ENCODE measurements at regions not wholly inside any gene's neighbourhood (a gene's known extent, or its start where the extent isn't known, plus 50 kb on each side); places are given as distances from the start of the nearest gene placed in this dataset.

DNA sequence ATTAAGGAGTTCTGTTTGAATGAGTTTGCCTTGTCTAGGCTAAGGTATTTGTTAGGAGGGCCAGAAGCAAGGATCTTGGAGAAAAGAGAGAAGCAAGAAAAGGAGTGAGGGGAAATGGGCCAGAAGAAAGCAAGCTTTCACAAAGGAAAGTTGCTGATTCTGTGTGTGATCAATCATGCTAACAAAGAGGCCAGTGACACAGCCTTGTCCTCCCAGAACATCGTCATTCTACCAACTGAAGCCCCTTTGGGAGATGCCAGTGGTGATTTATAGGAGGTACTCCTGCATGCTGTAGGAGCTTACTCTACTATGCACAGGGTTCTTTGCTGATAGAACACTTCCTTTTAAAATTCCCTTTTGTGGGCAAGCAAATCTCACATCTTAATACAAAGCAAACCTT, 449.2 kb upstream of the SPRED2 start:
- TF ChIP-seq, protein P1, sequence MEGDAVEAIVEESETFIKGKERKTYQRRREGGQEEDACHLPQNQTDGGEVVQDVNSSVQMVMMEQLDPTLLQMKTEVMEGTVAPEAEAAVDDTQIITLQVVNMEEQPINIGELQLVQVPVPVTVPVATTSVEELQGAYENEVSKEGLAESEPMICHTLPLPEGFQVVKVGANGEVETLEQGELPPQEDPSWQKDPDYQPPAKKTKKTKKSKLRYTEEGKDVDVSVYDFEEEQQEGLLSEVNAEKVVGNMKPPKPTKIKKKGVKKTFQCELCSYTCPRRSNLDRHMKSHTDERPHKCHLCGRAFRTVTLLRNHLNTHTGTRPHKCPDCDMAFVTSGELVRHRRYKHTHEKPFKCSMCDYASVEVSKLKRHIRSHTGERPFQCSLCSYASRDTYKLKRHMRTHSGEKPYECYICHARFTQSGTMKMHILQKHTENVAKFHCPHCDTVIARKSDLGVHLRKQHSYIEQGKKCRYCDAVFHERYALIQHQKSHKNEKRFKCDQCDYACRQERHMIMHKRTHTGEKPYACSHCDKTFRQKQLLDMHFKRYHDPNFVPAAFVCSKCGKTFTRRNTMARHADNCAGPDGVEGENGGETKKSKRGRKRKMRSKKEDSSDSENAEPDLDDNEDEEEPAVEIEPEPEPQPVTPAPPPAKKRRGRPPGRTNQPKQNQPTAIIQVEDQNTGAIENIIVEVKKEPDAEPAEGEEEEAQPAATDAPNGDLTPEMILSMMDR (IDR thresholded peaks at IDR 0.05) = no peak
- Histone ChIP-seq H3K36me3 (no peaks in the 10 kb centered on the region), H3K9me3 (no peaks in the 10 kb centered on the region), H3K27ac (no peak overlapping the region), H3K4me1 (no peaks in the 10 kb centered on the region), H3K4me3 (no peak overlapping the region), H3K27me3 (no peaks in the 10 kb centered on the region)
- no peak for DNase-seq (ENCODE audit: low spot score)

DNA sequence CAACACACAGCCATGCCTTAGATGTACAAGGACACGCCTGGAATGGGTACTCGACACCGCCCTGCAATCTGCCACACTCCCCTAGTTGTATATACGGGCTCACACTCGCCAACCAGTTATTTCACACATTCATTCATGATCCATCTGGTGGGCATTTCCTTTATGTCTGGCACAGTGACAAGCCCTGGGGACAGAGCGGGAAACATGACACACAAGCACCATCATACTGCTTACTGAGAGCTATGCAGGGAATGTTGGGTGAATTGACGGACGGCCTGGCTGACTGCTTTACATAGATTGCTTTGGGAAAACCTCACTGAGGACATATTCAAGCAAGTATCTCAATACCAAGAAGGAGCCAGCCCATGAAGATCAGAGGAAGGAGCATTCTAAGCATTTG, 448.0 kb upstream of the SPRED2 start:
- Histone ChIP-seq H3K9me3 (no peaks in the 10 kb centered on the region), H3K4me3 (no peak overlapping the region), H3K27me3 (no peaks in the 10 kb centered on the region), H3K27ac (no peak overlapping the region), H3K4me1 (no peaks in the 10 kb centered on the region), H3K36me3 (no peaks in the 10 kb centered on the region)
- DNase-seq (ENCODE audit: low spot score) = no peak
- TF ChIP-seq, protein P1 (IDR thresholded peaks at IDR 0.05) = no peak

DNA sequence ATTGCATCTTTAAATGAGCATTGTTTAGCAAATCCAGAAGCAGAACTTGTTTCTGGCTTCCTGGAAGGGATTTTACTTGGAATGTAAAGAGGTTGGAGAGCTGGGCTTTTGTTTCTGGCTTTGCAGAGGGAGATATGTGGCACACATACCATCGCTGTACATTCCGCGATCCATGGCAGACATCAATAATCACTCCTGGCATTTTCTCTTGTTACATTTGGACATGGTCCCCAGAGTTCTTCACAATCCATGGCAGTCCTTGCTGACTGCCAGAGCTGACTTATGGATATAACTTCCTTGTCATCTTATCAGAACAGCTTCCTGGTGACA, 445.6 kb upstream of the SPRED2 start:
- Histone ChIP-seq H3K27me3 (no peaks in the 10 kb centered on the region), H3K9me3 (no peaks in the 10 kb centered on the region), H3K4me3 (no peak overlapping the region), H3K27ac (no peak overlapping the region), H3K4me1 (no peaks in the 10 kb centered on the region), H3K36me3 (no peaks in the 10 kb centered on the region)
- no peak for DNase-seq (ENCODE audit: low spot score)
- TF ChIP-seq, protein P1 (IDR thresholded peaks at IDR 0.05) = no peak

DNA sequence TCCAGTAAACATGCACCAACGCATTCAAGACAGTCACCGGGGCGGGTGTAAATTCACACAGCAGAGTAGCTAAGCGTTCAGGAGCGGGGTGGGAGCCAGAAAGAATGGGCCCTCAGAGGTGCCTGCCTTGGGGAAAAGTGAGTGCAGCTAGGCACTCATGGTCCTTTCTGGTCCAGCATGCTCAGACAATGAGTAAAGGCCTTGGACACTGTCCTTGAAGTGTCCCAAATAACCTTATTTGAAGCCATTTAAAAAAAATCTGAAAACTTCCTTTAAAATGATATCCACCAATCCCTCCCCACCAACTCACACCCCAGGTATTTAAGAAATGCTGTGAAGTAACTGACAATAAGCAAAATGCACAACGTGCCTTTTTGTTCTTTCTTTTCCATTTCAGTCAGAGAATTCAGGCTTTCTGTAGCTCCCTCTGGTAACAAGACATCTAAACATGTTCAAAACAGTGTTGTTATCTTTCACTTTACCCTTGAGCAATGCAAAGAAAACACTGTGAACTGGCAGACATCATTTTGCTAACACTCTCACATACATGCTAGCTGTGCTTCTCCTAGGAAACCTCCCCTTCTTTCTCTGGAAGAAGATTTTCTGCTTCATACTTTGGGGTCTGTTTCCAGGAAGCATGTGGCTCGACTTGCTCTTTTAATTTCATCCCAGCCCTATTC, 445.1 kb upstream of the SPRED2 start:
- no peak overlapping the region for H3K4me3 ChIP-seq

DNA sequence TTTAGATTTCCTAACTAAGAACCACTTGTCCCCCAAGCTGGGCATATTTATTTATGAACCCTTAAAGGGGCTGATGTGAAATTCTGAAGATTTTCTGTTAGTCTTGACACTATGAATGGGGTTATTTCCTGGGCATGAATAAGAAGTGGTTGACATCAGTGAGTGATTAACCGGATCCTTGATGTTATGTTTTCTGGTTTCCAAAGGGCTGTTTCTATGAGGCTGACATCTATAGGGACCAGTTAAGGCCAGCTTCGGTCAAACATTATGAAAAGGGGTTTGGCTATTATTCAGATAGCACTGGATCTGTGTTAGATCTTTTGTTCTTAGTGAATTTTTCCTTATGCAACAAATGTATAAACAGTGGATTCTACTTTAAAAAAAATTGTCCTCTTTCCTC, 443.7 kb upstream of the SPRED2 start:
- H3K4me1 ChIP-seq = no peaks in the 10 kb centered on the region
- H3K27ac ChIP-seq = no peak overlapping the region
- H3K9me3 ChIP-seq = no peaks in the 10 kb centered on the region
- no peaks in the 10 kb centered on the region for H3K27me3 ChIP-seq
- DNase-seq (ENCODE audit: low spot score) = no peak
- no peak overlapping the region for H3K4me3 ChIP-seq
- no peaks in the 10 kb centered on the region for H3K36me3 ChIP-seq
- TF ChIP-seq, protein P1 (IDR thresholded peaks at IDR 0.05) = no peak

More for the DNA sequence above, 445.1 kb upstream of the SPRED2 start:
- no peak for DNase-seq (ENCODE audit: low spot score)
- TF ChIP-seq, protein P1 (IDR thresholded peaks at IDR 0.05) = no peak
- H3K9me3 ChIP-seq = no peaks in the 10 kb centered on the region
- no peaks in the 10 kb centered on the region for H3K4me1 ChIP-seq
- no peak overlapping the region for H3K27ac ChIP-seq
- H3K27me3 ChIP-seq = no peaks in the 10 kb centered on the region
- H3K36me3 ChIP-seq = no peaks in the 10 kb centered on the region

DNA sequence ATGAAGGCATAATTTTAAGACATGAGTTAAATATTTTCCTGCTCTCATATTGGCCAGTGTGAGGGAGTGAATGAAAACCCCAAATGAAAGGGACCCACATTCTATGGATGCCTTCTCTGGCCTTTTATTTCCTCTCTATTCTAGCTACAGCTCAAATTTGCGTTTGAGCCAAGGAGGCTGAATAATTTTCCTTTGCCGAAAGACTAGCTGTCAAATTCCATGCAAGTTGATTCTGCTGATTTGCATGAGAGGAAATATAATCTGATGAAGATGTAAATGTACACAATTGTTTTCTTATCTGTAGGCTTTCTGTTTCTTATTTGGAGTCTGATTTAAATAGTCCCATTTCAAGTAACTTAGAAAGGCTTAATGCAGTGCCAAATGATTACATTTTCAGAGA, 438.4 kb upstream of the SPRED2 start:
- TF ChIP-seq, protein P1 (IDR thresholded peaks at IDR 0.05) = no peak
- no peaks in the 10 kb centered on the region for H3K36me3 ChIP-seq
- H3K4me1 ChIP-seq = no peaks in the 10 kb centered on the region
- no peak overlapping the region for H3K27ac ChIP-seq
- no peaks in the 10 kb centered on the region for H3K27me3 ChIP-seq
- no peaks in the 10 kb centered on the region for H3K9me3 ChIP-seq
- no peak for DNase-seq (ENCODE audit: low spot score)
- no peak overlapping the region for H3K4me3 ChIP-seq

All from right atrium auricular region (tissue), 2 donors.